Bronchial epithelial cell (primary cell): ENCODE measurements at regions not wholly inside any gene's neighbourhood (a gene's known extent, or its start where the extent isn't known, plus 50 kb on each side); places are given as distances from the start of the nearest gene placed in this dataset.

Source experiments
- DNase-seq: peaks from one replicate; pipeline ENCODE4 v3.0.0-alpha.2; 2010; ENCODE audit warnings: low read depth
- FAIRE-seq: peaks from 2 replicates; lab custom pipeline; 2011; peaks lifted over from hg19 to GRCh38; lab: Jason Lieb, UNC
- H3K27me3 ChIP-seq: 2 replicates; pipeline ENCODE4 v1.5.1; 2011; ENCODE audit warnings: low read length; ENCODE audit not compliant: control insufficient read depth, insufficient read depth
- H3K36me3 ChIP-seq: 2 replicates; pipeline ENCODE4 v1.5.1; 2011; ENCODE audit warnings: low read length; ENCODE audit not compliant: control insufficient read depth, insufficient read depth
- H3K4me3 ChIP-seq: 2 replicates; pipeline ENCODE4 v1.5.1; 2011; ENCODE audit warnings: mild to moderate bottlenecking, low read depth, low read length, control low read depth
- TF ChIP-seq, protein P1 (sequence below): IDR thresholded peaks from 2 replicates; pipeline ENCODE4 v1.5.1; 2011; ENCODE audit warnings: mild to moderate bottlenecking, moderate library complexity, low read length, control low read depth, inconsistent platforms; ENCODE audit not compliant: insufficient read depth, severe bottlenecking

DNA sequence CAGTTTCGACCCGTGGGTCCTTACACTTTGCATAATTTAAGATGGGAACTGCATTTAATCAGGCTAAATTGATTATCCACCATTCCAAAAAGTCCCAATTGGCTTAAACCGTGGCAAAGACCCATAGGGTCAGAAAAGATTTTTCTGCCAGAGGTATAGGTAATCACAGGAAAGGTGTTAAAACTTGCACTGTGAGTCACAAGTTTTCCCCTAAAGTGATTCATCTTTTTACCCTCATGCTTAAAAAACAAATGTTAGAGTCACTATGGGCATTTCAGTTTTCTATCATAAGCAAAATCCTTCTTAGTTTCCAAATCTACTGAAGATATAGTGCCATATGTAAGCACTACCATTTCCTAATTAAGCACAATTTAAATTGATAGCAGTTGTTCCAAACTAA, 1079.8 kb downstream of the ADGRL2 start:
- Histone ChIP-seq H3K36me3 (no peaks in the 10 kb centered on the region), H3K27me3 (no peaks in the 10 kb centered on the region), H3K4me3 (no peak overlapping the region)
- DNase-seq (peak; percentile 87), FAIRE-seq (no peak)
- TF ChIP-seq, protein P1, sequence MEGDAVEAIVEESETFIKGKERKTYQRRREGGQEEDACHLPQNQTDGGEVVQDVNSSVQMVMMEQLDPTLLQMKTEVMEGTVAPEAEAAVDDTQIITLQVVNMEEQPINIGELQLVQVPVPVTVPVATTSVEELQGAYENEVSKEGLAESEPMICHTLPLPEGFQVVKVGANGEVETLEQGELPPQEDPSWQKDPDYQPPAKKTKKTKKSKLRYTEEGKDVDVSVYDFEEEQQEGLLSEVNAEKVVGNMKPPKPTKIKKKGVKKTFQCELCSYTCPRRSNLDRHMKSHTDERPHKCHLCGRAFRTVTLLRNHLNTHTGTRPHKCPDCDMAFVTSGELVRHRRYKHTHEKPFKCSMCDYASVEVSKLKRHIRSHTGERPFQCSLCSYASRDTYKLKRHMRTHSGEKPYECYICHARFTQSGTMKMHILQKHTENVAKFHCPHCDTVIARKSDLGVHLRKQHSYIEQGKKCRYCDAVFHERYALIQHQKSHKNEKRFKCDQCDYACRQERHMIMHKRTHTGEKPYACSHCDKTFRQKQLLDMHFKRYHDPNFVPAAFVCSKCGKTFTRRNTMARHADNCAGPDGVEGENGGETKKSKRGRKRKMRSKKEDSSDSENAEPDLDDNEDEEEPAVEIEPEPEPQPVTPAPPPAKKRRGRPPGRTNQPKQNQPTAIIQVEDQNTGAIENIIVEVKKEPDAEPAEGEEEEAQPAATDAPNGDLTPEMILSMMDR: no peak

DNA sequence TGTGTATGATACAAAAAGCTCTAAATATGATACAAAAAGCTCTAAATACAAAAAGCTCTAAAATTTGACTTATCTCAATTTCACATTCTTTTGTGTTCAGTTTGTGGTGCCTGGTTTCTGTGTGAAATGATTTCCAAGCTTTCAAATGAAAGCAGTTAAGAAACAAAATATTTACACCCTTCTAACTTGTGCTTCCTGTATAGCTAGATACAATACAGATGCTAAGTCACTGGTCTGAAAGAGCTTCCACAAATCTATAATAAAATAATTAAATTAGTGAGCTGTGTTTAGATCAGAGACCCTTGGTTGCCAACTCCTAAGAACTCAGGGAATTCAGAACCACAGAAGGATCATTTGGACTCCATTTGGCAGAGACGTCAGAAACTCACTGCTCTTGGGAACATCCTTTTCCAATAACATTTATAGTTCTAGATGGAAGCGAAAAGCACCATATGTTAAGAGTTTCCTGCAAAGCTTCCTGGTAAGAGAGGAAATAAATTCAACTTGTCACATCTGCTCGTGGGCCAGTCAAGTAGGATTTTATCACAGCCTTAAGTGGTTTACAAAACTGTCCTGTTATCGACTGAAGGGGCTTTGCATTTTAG, 1079.1 kb downstream of the ADGRL2 start:
- TF ChIP-seq, protein P1: no peak
- no peak overlapping the region for H3K4me3 ChIP-seq
- FAIRE-seq: no peak
- H3K27me3 ChIP-seq: no peaks in the 10 kb centered on the region
- no peaks in the 10 kb centered on the region for H3K36me3 ChIP-seq
- DNase-seq: no peak

DNA sequence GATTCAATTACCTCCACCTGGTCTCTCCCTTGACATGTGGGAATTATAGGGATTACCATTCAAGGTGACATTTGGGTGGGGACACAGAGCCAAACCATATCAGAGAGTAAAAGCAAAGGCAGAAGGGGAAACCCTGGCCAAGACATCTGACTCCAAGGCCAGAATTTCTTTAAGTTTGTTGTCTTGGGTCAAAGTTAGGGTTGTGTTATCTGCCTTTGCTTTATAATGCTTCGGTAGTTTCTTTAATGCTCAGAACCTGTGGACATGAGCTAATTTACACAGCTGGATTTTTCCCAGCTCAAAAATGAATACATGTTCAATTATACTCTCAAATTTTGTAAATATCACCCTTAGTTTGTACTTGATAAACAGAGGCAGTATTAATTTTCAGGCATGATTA, 1074.4 kb downstream of the ADGRL2 start:
- TF ChIP-seq, protein P1: no peak
- no peaks in the 10 kb centered on the region for H3K36me3 ChIP-seq
- no peak for FAIRE-seq
- H3K27me3 ChIP-seq: no peaks in the 10 kb centered on the region
- no peak for DNase-seq
- H3K4me3 ChIP-seq: no peak overlapping the region

DNA sequence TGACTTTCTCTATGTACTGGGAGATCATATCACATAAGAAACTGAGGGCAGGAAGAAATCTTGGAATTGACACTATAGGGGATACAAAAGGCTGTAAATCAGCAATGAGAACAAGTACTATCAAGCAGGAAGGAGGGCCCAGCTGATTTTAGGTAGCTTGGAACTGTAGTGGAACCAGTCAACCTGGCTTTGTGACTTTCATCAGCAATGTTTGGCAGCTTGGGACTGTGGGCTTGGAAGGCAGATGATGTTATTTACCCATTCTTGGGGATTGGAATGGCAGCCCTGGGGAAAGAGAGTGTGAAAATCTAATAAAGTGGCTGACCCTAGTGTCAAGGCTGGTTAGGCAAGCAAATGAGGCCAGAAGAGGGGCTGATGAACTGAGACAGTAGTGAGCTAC, 1073.3 kb downstream of the ADGRL2 start:
- TF ChIP-seq, protein P1: no peak
- H3K4me3 ChIP-seq: no peak overlapping the region
- H3K27me3 ChIP-seq: no peaks in the 10 kb centered on the region
- DNase-seq (no peak), FAIRE-seq (no peak)
- no peaks in the 10 kb centered on the region for H3K36me3 ChIP-seq

DNA sequence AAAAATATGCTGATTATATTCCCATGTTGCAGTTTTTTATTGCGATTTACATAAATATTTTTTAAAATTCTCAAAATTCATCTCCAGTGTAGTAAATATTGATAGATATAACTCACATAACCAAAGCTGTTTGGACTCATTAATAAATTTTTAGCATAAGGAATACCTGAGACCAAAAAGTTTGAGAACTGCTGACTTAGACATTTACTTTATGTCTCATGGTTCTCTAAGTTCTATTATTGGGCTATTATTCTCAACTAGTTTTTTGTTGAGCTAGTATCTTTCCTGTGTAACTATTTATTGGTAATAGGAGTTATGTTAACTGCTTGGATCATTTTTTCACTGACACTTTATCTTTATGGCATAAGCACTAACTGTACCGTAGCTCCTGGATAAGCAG, 1069.6 kb downstream of the ADGRL2 start:
- no peak for FAIRE-seq
- no peak for DNase-seq

More for the DNA sequence above, 1069.6 kb downstream of the ADGRL2 start:
- TF ChIP-seq, protein P1: no peak
- H3K36me3 ChIP-seq: no peaks in the 10 kb centered on the region
- H3K4me3 ChIP-seq: no peak overlapping the region
- H3K27me3 ChIP-seq: no peaks in the 10 kb centered on the region
